HG02763 (cell line): ENCODE measurements at regions not wholly inside any gene's neighbourhood (a gene's known extent, or its start where the extent isn't known, plus 50 kb on each side); places are given as distances from the start of the nearest gene placed in this dataset.
"Not testable (repeated sequence)": the region's sequence is repeated elsewhere in the genome, so short reads cannot be mapped to it uniquely, and the experiment has no call there.

ENCODE experiments used
- ATAC-seq: cut with Tn5 transposase; IDR thresholded peaks from one replicate; pipeline ENCODE4 v1.9.1; 2021; ENCODE audit warnings: mild to moderate bottlenecking, moderate library complexity; ENCODE audit not compliant: unreplicated experiment

GRCh38 chr5:142411656-142412425 is 87.0 kb upstream of the SPRY4 start:
- ATAC-seq, result no peak

- no peak for ATAC-seq
Measured at GRCh38 chr5:142411103-142411502, 86.3 kb upstream of the SPRY4 start.

DNA sequence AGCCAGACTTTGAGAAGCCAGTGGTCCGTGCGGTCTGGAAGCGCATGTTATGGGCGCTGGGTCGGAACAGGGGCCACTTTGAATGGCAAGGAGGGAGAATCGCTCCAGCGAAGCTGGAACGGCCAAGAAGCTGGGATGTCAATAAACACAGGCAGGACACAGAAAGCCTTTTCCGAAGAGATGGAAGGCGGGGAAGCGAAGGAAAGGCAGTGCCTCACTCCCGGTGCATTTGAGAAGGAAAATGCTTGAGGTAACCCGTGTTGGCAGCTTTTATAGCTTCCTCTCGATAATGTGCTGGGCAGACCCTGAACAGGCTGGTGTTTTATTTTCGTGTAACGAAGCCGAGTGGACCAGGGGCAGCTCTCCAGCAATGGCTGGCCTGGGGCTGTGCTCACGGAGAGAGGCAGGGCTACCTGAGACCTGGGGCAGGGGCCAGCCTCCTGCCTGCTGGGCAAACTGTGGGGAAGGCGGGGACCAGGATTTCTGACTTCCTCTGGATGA is 84.2 kb upstream of the SPRY4 start:
- no peak for ATAC-seq

DNA sequence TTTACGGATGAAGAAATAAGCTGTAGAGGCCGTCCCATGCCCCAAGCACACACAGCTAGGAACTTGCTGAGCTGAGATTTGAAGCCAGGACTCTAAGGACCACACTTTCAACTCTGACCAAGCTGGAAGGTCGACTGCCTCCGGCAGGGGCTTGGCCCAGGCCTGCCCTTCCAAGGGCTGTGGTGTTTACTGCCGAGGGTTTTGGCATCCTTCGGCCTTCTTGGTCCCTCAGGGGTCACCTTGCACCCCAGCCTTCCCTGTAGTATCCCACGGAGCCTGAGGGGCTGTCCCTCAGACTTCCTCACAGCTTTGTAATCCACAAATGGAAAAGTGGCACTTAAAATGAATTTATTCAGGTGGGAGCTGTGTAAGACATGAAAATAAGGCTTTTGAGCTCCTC is 83.7 kb upstream of the SPRY4 start:
- ATAC-seq, result no peak

DNA sequence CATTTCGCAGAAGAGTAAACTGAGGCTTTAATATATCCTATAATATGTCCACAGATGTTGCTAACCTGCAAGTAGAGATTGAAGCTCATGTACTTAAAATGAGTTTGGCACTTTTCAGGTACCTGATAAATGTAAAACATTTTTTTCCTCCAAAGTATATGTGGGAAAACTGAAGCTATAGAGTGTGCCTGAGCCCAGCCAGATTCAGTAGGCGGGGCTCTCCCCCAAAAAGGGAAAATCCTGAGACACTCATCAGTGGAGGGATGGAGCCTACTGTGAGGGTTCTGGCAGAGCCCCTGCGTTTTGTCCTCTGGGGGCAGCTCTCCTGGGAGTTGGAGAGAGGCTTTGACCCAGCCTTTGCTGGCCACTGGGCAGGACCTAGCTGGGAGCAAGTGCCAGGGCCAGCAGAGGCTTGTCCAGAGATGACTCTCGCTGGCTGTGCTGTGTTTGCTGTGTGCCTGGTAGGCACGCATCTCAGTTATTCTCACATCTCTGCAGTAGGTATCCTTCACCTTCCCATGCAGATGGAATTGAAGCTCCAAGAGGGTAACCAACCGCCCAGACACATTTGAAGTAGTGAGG is 81.1 kb upstream of the SPRY4 start:
- no peak for ATAC-seq

DNA sequence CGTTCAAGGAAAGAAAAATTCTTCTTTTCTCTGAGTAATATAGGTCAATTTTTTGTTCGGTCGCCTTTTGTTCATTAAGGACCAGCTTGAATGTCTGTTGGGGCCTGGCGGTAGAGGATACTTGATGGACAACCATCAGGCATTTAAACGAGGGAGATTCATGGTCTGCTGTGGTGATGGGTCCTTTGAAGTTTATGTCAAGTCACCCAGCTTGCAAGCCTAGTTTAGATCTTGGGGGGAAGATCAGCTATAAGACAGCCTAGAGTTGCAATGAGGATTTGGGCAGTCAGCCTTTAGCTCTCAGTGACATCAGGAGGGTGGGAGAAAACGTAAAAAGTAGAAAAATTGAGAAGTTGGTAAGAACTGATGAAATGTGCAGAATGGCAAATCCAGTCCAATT is 80.2 kb upstream of the SPRY4 start:
- no peak for ATAC-seq

- ATAC-seq, result no peak
Measured at GRCh38 chr5:142404046-142404477, 79.2 kb upstream of the SPRY4 start.

GRCh38 chr5:142403583-142403982 is 78.8 kb upstream of the SPRY4 start:
- ATAC-seq, result no peak

GRCh38 chr5:142402752-142403318 is 78.0 kb upstream of the SPRY4 start:
- no peak for ATAC-seq

DNA sequence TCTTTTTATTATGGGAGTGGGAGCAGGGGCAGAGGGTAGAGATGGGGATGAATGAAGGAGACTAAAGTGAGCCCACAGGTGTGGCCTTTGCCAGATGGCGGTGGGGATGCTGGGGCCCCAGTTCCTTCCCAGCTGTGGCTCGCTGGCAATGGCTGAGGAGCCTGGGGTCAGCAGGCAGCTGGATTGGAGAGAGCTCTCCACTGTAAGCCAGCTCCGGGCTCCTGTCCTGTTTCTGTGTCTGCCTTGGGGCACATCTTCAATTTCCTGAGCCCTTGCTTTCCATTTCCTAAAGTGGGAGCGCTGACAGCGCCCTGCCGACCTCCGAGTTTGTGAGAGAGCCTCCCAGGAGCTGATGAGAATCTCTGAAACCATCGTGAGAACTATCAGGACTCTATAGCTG is 75.6 kb upstream of the SPRY4 start:
- ATAC-seq, result no peak

GRCh38 chr5:142399891-142400290 is 75.1 kb upstream of the SPRY4 start:
- no peak for ATAC-seq

- no peak for ATAC-seq
Measured at GRCh38 chr5:142398730-142399055, 73.9 kb upstream of the SPRY4 start.

- ATAC-seq, result not testable (repeated sequence)
Measured at GRCh38 chr5:142398011-142398729, 73.3 kb upstream of the SPRY4 start.

- ATAC-seq, result no peak
Measured at GRCh38 chr5:142397178-142397577, 72.4 kb upstream of the SPRY4 start.

GRCh38 chr5:142396436-142397038 is 71.7 kb upstream of the SPRY4 start:
- no peak for ATAC-seq

GRCh38 chr5:142395334-142395733 is 70.5 kb upstream of the SPRY4 start:
- no peak for ATAC-seq

GRCh38 chr5:142391058-142391845 is 66.4 kb upstream of the SPRY4 start:
- ATAC-seq, result no peak

DNA sequence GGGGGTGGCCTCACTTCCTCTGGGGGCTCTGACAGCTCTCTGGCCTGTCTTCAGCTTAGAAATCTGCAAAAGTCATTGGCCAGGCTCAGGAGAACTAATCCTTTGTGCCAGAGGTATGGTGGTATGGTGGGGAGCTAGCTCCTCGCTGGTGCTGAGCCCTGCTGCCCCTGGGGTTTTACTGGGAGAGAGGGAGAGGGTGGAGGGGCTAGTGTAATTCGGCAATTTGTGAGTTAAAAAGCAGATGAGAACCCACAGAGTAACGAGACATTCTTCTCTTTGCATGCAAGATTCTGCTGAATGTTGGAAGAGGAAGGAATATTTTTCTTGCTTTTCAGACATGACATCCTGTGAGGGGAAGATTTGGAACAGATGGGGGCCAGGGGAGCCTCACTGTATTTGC is 65.5 kb upstream of the SPRY4 start:
- ATAC-seq, result no peak

- ATAC-seq, result no peak
Measured at GRCh38 chr5:142388696-142389095, 63.9 kb upstream of the SPRY4 start.

DNA sequence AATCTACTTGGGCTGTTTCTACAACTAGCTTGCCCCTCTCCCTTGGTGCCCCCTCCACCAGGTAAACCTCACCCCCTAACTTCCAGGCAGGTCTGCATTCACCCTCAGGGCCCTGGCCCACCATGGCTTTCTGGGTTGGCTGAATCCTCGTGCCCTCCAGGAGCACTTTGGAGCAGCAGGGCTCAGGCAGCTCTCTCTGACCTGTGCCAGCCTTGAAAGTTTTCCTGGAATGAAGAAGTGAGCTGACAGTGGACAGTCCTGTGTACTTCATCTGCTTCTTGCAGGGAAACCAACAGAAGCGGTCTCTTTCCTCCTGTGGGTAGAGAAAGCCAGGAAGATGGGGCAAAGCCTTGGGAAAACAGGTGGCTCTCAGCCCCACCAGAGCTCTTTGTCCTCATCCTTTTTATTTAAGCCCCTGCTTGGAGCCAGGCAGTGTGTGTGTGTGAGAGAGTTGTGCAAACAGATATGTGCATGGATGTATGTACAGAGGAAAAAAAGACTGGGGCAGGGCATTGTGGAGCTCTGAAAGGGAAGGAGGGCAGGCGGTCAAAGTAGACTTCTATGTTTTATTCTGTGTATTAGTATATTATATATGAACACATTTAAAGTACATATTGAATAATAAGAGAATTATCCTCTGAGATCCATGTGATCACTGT is 62.3 kb upstream of the SPRY4 start:
- ATAC-seq, result no peak
